B cell (primary cell): ENCODE measurements at regions not wholly inside any gene's neighbourhood (a gene's known extent, or its start where the extent isn't known, plus 50 kb on each side); places are given as distances from the start of the nearest gene placed in this dataset.
"Not testable (repeated sequence)": the region's sequence is repeated elsewhere in the genome, so short reads cannot be mapped to it uniquely, and the experiment has no call there.

Experiments
- EZH2 ChIP-seq: IDR thresholded peaks from 2 replicates; pipeline ENCODE4 v1.6.1; 2012; ENCODE audit warnings: borderline replicate concordance, low read depth, mild to moderate bottlenecking, moderate library complexity, low read length; ENCODE audit not compliant: insufficient read depth, poor library complexity, severe bottlenecking
- TF ChIP-seq, protein P1 (sequence below): fragments of 200-600 bp; IDR thresholded peaks from one replicate; pipeline ENCODE4 v1.8.0; 2022; ENCODE audit warnings: antibody characterized with exemption, mild to moderate bottlenecking

DNA sequence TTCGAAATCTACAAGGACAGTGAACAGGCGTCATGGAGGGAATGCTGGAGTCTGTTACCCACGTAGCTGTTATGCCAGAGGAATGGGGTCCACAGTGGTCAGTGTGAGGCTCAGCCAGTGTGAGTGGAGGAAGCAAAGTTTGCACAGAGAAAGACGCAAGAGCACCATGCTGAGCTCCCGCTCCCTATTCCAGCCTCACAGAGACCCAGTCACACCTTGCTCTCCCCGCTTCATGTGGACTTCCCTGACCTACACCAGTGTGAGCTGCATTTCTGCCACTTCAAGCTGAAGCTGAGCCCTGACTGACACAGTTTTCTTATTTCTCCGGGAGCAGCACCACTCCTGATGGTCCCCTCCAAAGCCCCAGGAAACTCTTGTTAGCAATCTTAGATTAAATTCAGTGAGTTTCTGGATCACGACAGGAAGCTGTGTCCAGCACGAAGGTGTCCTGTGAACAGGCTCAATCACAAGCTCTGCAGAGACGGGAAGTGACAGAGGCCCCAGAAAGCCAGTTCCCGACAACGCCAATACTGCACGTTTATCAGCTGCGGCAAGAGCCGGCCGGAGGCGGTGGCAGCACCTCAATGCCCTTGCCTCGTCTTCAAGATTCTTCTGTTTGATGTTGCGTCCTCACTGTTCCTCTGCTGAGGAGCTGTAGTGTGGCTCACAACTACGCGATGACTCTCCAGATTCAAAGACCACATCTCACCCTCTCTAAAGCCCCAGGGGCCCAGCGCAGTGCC lies 356.7 kb downstream of the ADGRD1 start:
- TF ChIP-seq EZH2 = not testable (repeated sequence)
- TF ChIP-seq, protein P1, sequence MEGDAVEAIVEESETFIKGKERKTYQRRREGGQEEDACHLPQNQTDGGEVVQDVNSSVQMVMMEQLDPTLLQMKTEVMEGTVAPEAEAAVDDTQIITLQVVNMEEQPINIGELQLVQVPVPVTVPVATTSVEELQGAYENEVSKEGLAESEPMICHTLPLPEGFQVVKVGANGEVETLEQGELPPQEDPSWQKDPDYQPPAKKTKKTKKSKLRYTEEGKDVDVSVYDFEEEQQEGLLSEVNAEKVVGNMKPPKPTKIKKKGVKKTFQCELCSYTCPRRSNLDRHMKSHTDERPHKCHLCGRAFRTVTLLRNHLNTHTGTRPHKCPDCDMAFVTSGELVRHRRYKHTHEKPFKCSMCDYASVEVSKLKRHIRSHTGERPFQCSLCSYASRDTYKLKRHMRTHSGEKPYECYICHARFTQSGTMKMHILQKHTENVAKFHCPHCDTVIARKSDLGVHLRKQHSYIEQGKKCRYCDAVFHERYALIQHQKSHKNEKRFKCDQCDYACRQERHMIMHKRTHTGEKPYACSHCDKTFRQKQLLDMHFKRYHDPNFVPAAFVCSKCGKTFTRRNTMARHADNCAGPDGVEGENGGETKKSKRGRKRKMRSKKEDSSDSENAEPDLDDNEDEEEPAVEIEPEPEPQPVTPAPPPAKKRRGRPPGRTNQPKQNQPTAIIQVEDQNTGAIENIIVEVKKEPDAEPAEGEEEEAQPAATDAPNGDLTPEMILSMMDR = not testable (repeated sequence)
